GM18858 (cell line): ENCODE measurements at regions not wholly inside any gene's neighbourhood (a gene's known extent, or its start where the extent isn't known, plus 50 kb on each side); places are given as distances from the start of the nearest gene placed in this dataset.

Experiments
- ATAC-seq: cut with Tn5 transposase; IDR thresholded peaks from one replicate; pipeline ENCODE4 v1.9.1; 2021; ENCODE audit not compliant: unreplicated experiment

GRCh38 chr6:147712841-147713240 lies 204.4 kb downstream of the SAMD5 start:
- ATAC-seq: no peak

DNA sequence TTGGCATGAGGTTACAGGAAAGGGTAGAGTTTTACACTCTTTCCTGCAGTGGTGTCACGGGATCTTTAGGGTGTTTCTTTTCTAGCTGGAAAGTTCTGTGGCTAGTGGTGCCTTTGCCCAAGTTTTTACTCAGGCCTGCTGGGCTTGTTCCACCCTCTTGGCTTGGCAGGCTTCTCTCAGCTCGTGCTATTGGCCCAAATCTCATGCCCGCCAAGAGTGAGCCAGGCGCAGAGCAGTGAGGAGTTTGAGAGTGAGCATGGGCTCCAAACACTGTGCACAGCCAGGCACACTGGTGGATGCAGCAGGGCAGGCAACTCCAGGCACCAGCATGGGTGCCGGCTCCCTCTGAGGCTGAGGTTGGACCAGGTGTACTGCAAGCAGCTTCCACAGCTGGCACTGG lies 206.5 kb downstream of the SAMD5 start:
- no peak for ATAC-seq

- no peak for ATAC-seq
Observed at GRCh38 chr6:147716434-147716833, 207.9 kb downstream of the SAMD5 start.

DNA sequence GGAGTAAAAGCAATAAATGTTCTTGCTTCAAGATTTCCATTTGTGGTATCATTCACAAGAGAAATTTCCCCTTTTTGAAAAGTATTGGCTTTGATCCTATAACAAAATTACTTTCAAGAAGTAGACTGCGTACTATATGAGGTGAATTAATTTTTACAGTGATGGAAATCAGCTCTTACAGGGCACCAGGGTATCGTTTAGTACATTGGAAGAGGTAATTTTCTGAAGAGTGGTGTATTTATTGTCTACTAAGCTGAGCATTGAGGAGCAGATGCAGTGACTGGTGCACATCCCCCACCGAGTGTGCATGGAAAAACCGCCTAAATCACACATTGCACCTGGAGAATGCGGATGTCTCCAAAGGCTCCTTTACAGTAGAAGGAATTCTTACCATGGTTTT lies 209.5 kb downstream of the SAMD5 start:
- no peak for ATAC-seq

DNA sequence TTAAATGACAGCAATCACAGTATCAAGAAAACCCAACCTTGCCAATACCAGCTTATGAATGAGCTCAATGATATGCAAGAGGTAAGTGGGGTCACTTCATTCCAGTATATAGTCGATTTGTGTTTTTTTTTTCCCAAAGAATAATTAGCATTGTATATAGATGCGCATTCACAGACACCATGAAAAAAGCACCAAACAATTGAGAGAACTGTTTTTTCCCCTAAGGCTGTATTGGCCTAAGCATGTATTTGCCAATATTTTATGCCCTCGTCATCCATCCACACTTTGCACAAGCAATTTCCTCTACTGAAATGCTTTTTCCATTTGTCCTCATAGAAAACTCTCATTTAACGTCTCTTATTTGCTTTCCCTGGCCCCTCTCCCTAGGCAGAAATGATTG lies 213.7 kb downstream of the SAMD5 start:
- ATAC-seq: no peak

DNA sequence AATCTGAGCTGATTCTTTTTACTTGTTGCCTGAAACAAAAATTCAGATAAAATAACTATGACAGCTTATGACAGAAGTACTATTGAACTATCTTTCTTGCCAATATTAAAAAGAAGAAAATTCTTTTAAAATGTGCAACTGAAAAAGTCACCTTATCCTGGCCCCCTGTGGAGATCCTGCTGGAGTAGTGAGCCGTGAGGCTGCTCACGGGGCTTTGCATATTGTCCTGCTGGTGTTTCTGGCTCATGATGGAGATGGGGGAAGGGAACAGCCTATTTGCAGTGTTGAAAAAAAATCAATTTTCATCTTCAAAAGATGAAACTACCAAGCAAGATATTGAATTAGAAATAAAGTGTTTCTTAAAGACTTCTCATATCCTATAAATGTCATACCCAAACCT lies 216.0 kb downstream of the SAMD5 start:
- ATAC-seq: no peak

DNA sequence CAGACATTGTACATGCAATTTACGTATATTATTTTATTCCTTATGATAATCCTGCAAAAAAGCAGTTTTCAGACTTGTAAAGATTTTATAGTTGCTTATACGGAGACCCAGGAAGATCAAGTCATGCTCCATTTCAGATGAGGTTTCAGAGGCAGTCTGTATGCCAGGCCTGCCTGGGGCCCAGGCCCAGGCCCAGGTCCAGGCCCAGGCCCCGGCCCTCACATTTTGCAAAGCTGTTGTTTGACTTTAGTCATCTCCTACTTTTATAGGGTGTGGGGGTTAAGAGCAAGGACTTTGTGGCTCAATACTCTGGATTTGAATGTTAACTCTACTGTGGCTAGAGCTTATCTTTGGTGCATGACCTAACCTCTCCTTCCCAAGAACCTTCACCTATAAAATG lies 217.9 kb downstream of the SAMD5 start:
- ATAC-seq: no peak

GRCh38 chr6:147728903-147729302 lies 220.4 kb downstream of the SAMD5 start:
- no peak for ATAC-seq

DNA sequence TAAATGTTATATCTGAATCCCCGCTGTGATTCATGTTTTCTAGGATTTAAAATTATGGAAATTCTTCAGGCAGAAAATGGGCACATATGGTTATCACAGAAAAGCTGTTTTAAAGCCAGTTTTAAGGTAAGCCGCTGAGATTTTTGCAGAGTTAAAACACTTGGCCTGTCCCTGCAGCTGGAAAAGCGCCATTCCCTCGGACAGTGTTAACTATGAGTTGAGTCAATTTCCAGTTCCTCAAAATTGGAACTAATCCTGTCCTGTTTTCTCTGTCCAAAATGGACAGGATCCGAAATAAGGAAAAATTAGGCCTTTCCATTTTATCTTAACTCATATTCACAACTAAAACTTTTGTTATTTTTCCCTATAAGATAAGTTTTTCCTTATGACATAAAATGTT lies 225.2 kb downstream of the SAMD5 start:
- no peak for ATAC-seq

- no peak for ATAC-seq
Observed at GRCh38 chr6:147734151-147734550, 225.7 kb downstream of the SAMD5 start.

DNA sequence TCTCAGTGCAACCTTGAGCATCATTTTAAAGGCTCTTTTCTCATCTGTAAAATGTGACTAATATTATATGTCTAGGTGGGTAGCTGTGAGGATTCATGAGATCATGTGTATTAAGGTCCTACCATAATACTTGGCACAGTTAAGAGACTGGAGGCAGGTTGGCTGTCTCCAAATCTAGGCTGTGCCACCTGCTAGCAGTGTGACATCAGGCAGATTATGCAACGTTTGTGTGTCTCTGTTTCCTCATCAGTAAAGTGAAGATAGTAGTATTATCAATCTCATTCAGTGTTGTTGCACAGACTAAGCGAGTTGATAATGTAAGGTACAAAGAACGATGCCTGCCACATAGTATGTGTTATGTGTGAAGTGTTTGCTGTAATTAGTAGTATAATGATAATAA lies 227.4 kb downstream of the SAMD5 start:
- no peak for ATAC-seq

- no peak for ATAC-seq
Observed at GRCh38 chr6:147737115-147737514, 228.6 kb downstream of the SAMD5 start.

GRCh38 chr6:147738099-147738498 lies 229.6 kb downstream of the SAMD5 start:
- ATAC-seq: no peak

DNA sequence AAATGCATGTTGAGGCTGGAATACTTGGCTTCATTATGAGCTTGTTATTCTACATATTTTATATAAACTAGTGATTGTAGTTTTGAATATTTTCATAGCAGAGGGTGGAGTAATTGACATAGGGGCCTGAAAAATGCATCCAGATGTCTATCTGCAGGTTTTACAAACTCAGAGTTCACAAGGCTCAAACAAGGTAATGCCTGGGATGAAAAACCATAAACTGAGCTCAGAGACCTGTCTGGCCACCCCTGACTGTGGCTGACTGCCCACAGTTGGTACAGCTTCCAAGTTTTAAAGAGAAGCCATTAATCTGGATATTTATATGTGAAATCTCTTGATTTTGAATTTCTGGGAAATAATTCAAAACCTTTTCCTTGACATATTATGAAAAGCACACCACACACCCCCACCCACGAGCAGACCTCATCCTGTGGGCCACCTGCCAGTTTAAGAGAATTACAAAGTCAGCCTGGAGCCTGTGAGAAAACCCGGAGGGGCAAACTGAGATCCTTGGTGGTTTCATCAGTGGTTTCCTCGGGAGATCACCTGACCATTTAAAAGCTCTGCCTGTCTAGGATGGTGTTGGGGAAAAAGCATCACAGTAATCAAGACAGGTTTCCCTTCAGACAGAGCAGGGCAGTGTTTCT lies 230.1 kb downstream of the SAMD5 start:
- no peak for ATAC-seq

DNA sequence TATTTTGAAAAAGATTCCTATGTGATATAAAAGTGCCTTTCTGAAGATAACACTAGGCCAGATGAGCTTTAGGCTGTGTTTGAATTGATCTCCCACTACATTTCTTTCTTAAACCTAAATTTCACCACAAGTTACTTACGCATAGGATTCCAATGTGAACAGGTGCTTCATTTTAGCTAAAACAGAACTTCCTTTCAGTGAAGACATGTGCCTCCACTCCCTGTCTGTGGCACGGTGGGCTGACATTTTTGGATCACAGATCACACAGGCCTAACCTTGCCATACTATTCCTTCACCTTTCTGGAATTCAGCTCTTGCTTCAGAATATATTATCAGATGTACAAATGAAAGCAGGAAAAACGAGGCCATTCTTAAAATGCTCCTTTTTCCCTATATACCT lies 231.8 kb downstream of the SAMD5 start:
- no peak for ATAC-seq

DNA sequence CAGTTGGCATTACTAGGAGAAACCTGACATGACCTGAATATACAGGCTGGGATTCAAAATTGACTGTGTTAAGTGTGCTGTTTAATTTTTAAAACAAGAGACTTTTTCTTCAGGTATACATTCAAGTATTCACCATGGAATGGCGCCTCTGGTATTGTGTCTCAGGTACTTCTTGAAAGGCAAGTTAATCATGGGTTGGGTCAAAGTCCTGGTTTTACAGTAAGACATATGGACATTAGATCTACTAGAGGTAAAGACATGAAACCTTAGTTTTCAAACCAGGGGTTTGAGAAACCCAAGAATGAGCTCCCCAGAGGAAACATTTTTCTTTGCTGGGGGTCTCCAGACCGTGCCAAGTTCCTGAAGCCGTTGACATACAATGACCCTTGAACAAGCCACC lies 232.4 kb downstream of the SAMD5 start:
- no peak for ATAC-seq

DNA sequence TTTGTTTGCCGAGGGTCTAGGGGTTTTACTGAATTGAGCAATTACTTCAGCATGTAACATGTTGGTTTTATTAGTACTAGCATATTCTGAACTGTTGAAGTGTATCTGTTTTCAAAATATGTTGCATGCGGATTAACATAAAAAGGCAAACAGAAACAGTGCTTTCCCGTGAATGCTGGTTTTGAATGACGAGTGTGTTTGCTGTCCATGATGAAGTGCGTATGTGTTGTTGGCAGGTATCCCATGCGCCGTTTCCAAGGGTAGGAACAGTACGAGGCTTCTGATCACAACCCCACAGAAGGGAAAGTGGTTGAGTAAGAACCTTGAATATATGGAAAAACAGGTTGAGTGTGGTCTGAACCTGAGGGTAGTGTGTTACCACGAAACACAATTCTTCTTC lies 232.9 kb downstream of the SAMD5 start:
- no peak for ATAC-seq

GRCh38 chr6:147742440-147742839 lies 233.9 kb downstream of the SAMD5 start:
- no peak for ATAC-seq

DNA sequence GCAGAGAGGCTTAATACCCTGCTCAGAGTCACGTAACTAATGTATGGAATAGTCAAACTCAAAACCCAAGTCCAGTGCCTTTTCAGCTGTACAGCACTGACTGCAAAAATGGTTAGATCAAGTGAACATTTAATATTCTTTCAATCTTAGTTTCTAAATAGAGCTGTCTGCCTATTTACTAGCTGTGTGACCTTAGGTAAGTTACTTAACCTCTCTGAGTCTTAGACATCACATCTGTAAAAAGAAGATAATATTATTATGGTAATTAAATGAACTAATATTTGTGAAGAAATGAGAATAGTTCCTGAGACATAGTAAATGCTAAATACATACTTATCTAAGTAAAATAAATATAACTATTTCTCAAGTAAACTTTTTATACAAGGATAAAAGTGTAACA lies 235.5 kb downstream of the SAMD5 start:
- no peak for ATAC-seq

- no peak for ATAC-seq
Observed at GRCh38 chr6:147749331-147749730, 240.8 kb downstream of the SAMD5 start.

- no peak for ATAC-seq
Observed at GRCh38 chr6:147750413-147750812, 241.9 kb downstream of the SAMD5 start.

DNA sequence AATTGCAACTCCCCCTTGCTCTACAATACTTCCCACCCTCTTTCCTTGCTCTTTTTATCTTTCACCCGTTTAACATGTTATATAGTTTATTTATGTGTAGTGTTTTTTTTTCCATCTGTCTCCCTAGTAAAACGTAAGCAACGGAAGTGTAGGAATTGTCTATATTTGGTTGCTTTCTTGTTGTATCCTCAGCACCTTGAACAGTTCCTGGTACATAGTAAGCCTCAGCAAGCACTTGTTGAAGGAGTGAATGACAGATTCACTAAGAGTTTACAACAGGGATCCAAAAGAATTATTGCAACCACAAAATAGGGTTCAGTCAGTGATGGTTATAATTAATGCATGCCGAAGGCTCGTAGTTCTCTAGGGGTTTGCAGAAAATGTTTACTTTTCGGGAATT lies 242.7 kb downstream of the SAMD5 start:
- no peak for ATAC-seq

DNA sequence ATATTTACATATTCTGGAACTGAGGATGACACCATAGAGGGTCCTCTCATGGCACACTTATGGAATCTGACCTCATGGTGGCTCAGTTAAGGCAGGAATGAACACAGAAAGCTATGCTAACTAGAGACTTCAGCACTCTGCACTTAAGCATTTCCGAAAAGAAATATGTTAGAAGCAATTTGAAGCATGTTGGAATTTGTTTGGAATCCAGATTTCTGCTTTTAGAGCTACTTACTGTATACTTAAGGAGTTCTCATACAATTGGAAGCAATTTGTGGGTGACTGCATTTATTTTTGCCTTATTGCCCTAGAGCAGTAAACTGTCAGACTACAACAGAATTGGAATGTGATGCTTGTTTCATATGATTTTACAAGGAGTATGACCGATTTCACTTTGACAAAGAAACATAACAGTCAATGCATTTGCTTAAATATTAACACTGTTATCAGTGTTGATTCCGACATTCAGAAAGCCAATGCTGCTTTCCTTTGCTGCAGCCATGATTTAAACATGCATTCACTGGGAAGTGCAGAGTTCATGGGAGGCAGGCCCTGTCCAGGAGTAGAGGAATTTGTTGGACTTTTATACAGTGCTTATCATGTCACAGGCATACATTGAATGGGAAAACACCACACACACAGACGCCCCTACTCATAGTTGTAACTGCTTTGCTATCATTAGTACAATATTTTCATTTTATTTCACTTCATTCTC lies 244.4 kb downstream of the SAMD5 start:
- no peak for ATAC-seq
